ENCODE measurements at regions not wholly inside any gene's neighbourhood (a gene's known extent, or its start where the extent isn't known, plus 50 kb on each side); places are given as distances from the start of the nearest gene placed in this dataset.
A peak's percentile ranks its signal among the peaks of the same experiment; 100 is the strongest.

DNA sequence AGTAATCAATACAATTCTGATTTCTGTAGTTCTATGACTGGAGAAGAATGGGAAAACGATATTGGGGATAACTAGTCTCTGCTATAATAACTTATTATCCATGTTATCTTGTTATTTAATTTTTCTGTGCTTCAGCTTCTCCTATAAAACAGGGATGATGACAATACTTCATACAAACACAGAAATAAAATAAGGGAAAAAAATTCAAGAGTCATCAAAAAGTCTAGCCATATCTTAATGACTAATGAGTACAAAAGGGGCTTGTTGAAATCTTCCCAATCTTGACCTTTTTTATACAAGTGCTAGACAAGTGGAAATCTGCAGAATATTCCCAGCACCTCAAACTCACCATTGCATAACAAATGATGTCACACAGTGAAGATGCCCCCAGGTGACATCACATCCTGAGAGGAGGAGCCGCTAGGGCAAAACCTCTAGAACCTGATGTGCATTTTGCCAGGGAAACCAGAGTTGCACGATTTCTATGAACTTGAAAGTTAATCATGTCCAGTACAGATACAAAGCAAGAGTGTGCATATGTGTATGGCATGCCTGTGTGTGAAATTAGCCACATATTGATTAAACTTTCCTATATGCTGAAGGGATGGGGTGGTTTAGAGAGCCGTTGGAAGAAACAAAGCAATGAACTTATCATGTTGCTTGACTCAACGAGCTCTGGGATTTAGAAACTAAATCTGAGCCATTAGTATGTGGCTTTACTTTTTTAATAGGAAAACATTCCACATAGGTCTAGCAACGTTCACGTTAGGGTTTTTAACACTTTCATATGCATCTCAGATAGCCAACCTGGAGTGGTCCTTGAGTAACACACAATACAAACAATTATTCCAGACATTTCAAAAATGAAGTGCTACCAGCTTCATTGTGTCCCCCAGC, 278.9 kb downstream of the SLC4A3 start (continued):
- TF ChIP-seq NFKB2 (CRISPR knock-in tag; IDR thresholded peaks at IDR 0.05; ENCODE audit: borderline replicate concordance) (no peak), PHF20 (CRISPR knock-in tag; IDR thresholded peaks at IDR 0.05) (no peak), ZFP1 (CRISPR knock-in tag; IDR thresholded peaks at IDR 0.05) (no peak), MAFF (IDR thresholded peaks at IDR 0.05; ENCODE audit: low read depth, low read length) (peak; percentile 38; the same call in 1 of the 2 replicates), ATF7 (IDR thresholded peaks at IDR 0.05) (peak; percentile 27; the same call in 1 of the 2 replicates), ATF7 (CRISPR knock-in tag; IDR thresholded peaks at IDR 0.05) (no peak), ZNF383 (CRISPR knock-in tag; IDR thresholded peaks at IDR 0.05; ENCODE audit: borderline replicate concordance) (no peak), TGIF2 (CRISPR knock-in tag; IDR thresholded peaks at IDR 0.05) (no peak)
- TF ChIP-seq, protein P1, sequence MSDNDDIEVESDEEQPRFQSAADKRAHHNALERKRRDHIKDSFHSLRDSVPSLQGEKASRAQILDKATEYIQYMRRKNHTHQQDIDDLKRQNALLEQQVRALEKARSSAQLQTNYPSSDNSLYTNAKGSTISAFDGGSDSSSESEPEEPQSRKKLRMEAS (IDR thresholded peaks at IDR 0.05) = no peak

DNA sequence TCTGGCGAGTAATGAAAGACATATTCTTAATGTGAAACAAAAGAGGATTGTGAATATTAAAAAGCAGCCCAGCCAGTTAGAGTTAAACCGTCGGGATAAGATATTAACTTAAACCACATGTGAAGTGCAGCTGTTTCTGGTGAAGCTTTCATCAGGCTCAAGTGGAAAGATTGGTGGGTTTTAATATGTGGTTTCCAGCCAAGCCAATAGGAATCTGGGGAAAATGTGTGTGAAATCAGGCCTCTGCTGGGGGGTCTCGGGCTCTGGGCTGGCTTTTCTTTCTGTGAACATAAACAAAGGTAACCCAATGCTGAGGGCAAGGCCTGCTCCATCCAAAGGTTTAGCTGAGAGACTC, 279.6 kb downstream of the SLC4A3 start:
- H3K9me3 ChIP-seq (ENCODE audit: low read length) = no peaks in the 10 kb centered on the region
- no peak overlapping the region for H3K9ac ChIP-seq (ENCODE audit: insufficient read depth, low read depth, low read length)
- H3K27me3 ChIP-seq (ENCODE audit: control insufficient read depth in 1 of 2, insufficient read depth in 2 of 2, low read length in 2 of 2) = peaks cover 0 to 3% of the 10 kb centered on the region in 2 experiments; a peak in 2 of 5 replicates
- no peaks in the 10 kb centered on the region for H3K79me2 ChIP-seq (ENCODE audit: insufficient read depth, low read length)
- H3K4me1 ChIP-seq (ENCODE audit: insufficient read depth, low read length) = no peaks in the 10 kb centered on the region
- FAIRE-seq = no peak
- no peak for ATAC-seq
- no peak overlapping the region for H3K4me3 ChIP-seq (replicated peaks in 1 of 3; ENCODE audit: insufficient read depth in 1 of 3, low read depth in 2 of 3, low read length in 3 of 3)
- DNase-seq (ENCODE audit: low spot score) = no peak
- no peaks in the 10 kb centered on the region for H3K36me3 ChIP-seq (replicated peaks in 1 of 2; ENCODE audit: control insufficient read depth in 1 of 2, insufficient read depth in 2 of 2, low read length in 2 of 2)
- in situ Hi-C loops (cut with HindIII; ENCODE audit: extremely low pct_ligation_motif_present, low pct_unique_long_range_greater_than_20kb) = no loop called here
- H2AFZ ChIP-seq (ENCODE audit: low read length) = no peak overlapping the region
- intact Hi-C loops (cut with micrococcal nuclease; ENCODE audit: unreplicated experiment) = no loop called here
- H4K20me1 ChIP-seq (ENCODE audit: insufficient read depth, low read length) = no peaks in the 10 kb centered on the region
- 9% methylated on average over 4 of the region's 4 CpGs for WGBS (ENCODE audit: low lambda C conversion rate)
- no peak overlapping the region for H3K4me2 ChIP-seq (ENCODE audit: low read depth, low read length)
- H3K27ac ChIP-seq (ENCODE audit: extremely low read length, insufficient read depth, low read length) = no peak overlapping the region
- ChIA-PET CTCF (ENCODE audit: low intra/inter-chr PET ratio, low total read pairs) (no interaction called here), POLR2A (no interaction called here)
- no TSS peak for BruUV-seq (replicated peaks)
- TF ChIP-seq, protein P2, sequence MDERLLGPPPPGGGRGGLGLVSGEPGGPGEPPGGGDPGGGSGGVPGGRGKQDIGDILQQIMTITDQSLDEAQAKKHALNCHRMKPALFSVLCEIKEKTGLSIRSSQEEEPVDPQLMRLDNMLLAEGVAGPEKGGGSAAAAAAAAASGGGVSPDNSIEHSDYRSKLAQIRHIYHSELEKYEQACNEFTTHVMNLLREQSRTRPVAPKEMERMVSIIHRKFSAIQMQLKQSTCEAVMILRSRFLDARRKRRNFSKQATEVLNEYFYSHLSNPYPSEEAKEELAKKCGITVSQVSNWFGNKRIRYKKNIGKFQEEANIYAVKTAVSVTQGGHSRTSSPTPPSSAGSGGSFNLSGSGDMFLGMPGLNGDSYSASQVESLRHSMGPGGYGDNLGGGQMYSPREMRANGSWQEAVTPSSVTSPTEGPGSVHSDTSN (CRISPR knock-in tag; IDR thresholded peaks at IDR 0.05) = no peak
- TF ChIP-seq SMC3 (IDR thresholded peaks at IDR 0.05; ENCODE audit: low read length) (no peak), DR1 (CRISPR knock-in tag; IDR thresholded peaks at IDR 0.05) (no peak), SMYD3 (CRISPR knock-in tag; IDR thresholded peaks at IDR 0.05) (no peak), ZSCAN29 (CRISPR knock-in tag; conservative IDR thresholded peaks at IDR 0.05) (no peak), SNAI1 (CRISPR knock-in tag; IDR thresholded peaks at IDR 0.05; ENCODE audit: borderline replicate concordance) (no peak), ZNF614 (CRISPR knock-in tag; IDR thresholded peaks at IDR 0.05; ENCODE audit: borderline replicate concordance) (no peak), MXI1 (IDR thresholded peaks at IDR 0.05; ENCODE audit: borderline replicate concordance, low read depth, low read length) (no peak), HMGA1 (CRISPR knock-in tag; conservative IDR thresholded peaks at IDR 0.05) (no peak), ZNF251 (CRISPR knock-in tag; IDR thresholded peaks at IDR 0.05) (no peak), IKZF4 (CRISPR knock-in tag; IDR thresholded peaks at IDR 0.05; ENCODE audit: borderline replicate concordance, low read depth, not compliant biosample characterization) (no peak), CHD2 (IDR thresholded peaks at IDR 0.05; ENCODE audit: low read depth, low read length) (no peak), ZNF263 (CRISPR knock-in tag; IDR thresholded peaks at IDR 0.05) (no peak)
- TF ChIP-seq, protein P3, sequence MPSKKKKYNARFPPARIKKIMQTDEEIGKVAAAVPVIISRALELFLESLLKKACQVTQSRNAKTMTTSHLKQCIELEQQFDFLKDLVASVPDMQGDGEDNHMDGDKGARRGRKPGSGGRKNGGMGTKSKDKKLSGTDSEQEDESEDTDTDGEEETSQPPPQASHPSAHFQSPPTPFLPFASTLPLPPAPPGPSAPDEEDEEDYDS (CRISPR knock-in tag; IDR thresholded peaks at IDR 0.05) = no peak
- TF ChIP-seq, protein P4, sequence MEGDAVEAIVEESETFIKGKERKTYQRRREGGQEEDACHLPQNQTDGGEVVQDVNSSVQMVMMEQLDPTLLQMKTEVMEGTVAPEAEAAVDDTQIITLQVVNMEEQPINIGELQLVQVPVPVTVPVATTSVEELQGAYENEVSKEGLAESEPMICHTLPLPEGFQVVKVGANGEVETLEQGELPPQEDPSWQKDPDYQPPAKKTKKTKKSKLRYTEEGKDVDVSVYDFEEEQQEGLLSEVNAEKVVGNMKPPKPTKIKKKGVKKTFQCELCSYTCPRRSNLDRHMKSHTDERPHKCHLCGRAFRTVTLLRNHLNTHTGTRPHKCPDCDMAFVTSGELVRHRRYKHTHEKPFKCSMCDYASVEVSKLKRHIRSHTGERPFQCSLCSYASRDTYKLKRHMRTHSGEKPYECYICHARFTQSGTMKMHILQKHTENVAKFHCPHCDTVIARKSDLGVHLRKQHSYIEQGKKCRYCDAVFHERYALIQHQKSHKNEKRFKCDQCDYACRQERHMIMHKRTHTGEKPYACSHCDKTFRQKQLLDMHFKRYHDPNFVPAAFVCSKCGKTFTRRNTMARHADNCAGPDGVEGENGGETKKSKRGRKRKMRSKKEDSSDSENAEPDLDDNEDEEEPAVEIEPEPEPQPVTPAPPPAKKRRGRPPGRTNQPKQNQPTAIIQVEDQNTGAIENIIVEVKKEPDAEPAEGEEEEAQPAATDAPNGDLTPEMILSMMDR (CRISPR knock-in tag; IDR thresholded peaks at IDR 0.05) = no peak
